ENCODE measurements at regions not wholly inside any gene's neighbourhood (a gene's known extent, or its start where the extent isn't known, plus 50 kb on each side); places are given as distances from the start of the nearest gene placed in this dataset.

DNA sequence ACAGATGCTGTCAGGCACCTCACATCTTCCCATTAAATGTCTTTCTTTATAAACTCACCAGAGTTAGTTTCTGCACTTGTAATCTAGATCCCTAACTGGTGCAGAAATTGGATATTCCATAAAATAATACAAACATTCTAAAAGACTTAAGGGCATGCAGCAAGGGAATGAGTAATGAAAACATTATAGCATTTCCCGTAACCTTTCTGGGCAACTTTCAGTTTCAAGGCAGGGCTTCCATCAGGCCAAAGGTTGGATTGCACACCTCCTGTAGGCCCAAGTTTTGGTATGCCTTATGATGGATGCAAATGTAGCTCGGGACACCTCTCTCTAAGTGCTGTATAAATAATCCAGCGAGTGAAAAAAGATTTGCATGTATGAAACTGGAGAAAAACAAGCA is 129.9 kb upstream of the LYZL2 start (continued):
- no peak for TF ChIP-seq ZNF160 (CRISPR knock-in tag; IDR thresholded peaks at IDR 0.05)
- TF ChIP-seq ZSCAN9 (CRISPR knock-in tag; IDR thresholded peaks at IDR 0.05; ENCODE audit: borderline replicate concordance) = no peak
- TF ChIP-seq, protein P1, sequence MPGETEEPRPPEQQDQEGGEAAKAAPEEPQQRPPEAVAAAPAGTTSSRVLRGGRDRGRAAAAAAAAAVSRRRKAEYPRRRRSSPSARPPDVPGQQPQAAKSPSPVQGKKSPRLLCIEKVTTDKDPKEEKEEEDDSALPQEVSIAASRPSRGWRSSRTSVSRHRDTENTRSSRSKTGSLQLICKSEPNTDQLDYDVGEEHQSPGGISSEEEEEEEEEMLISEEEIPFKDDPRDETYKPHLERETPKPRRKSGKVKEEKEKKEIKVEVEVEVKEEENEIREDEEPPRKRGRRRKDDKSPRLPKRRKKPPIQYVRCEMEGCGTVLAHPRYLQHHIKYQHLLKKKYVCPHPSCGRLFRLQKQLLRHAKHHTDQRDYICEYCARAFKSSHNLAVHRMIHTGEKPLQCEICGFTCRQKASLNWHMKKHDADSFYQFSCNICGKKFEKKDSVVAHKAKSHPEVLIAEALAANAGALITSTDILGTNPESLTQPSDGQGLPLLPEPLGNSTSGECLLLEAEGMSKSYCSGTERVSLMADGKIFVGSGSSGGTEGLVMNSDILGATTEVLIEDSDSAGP (CRISPR knock-in tag; IDR thresholded peaks at IDR 0.05; ENCODE audit: borderline replicate concordance) = no peak
- TF ChIP-seq ZNF672 (CRISPR knock-in tag; IDR thresholded peaks at IDR 0.05) = no peak
- TF ChIP-seq ZBTB38 (CRISPR knock-in tag; IDR thresholded peaks at IDR 0.05) = no peak
- no peak for TF ChIP-seq ZNF615 (CRISPR knock-in tag; IDR thresholded peaks at IDR 0.05; ENCODE audit: borderline replicate concordance)
- TF ChIP-seq SATB2 (CRISPR knock-in tag; IDR thresholded peaks at IDR 0.05) = no peak

DNA sequence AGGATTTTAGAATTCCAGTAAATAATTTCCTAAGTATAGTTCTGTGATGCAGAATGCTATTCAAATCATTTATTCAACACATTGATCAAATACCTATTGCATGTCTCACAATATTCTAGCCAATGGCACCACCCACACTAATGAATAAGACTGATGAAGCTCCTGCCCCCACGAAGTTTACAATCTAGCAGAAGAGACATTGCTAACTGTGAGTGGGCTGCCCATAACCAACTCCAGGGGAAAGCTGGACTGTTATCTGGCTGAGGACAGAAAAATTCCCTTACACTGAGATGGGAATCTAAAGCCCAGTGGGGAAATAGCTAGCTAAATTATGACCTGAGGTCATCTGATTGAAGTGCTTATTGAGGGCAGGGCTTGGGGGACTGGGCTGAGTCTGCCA is 128.8 kb upstream of the LYZL2 start:
- 0% methylated on average over 1 of the region's 1 CpG for WGBS (ENCODE audit: low lambda C conversion rate)
- Histone ChIP-seq H3K9ac (ENCODE audit: insufficient read depth, low read depth, low read length) (no peak overlapping the region), H3K36me3 (replicated peaks in 1 of 2; ENCODE audit: control insufficient read depth in 1 of 2, insufficient read depth in 2 of 2, low read length in 2 of 2) (no peaks in the 10 kb centered on the region), H4K20me1 (ENCODE audit: insufficient read depth, low read length) (no peaks in the 10 kb centered on the region), H3K4me1 (ENCODE audit: insufficient read depth, low read length) (no peaks in the 10 kb centered on the region), H2AFZ (ENCODE audit: low read length) (no peak overlapping the region), H3K27me3 (ENCODE audit: control insufficient read depth in 1 of 2, insufficient read depth in 2 of 2, low read length in 2 of 2) (peaks cover 0 to 23% of the 10 kb centered on the region in 2 experiments; a peak in 2 of 5 replicates), H3K27ac (ENCODE audit: extremely low read length, insufficient read depth, low read length) (no peak overlapping the region), H3K9me3 (ENCODE audit: low read length) (no peaks in the 10 kb centered on the region), H3K4me3 (replicated peaks in 1 of 3; ENCODE audit: insufficient read depth in 1 of 3, low read depth in 2 of 3, low read length in 3 of 3) (no peak overlapping the region), H3K79me2 (ENCODE audit: insufficient read depth, low read length) (no peaks in the 10 kb centered on the region), H3K4me2 (ENCODE audit: low read depth, low read length) (no peak overlapping the region)
- no peak for ATAC-seq
- POLR2A ChIA-PET = no interaction called here
- FAIRE-seq = no peak
- in situ Hi-C loops (cut with HindIII; ENCODE audit: extremely low pct_ligation_motif_present, low pct_unique_long_range_greater_than_20kb) (no loop called here), intact Hi-C loops (cut with micrococcal nuclease; ENCODE audit: unreplicated experiment) (no loop called here)
- DNase-seq (ENCODE audit: low spot score) = no peak
- no peak for TF ChIP-seq ZNF382 (CRISPR knock-in tag; IDR thresholded peaks at IDR 0.05; ENCODE audit: borderline replicate concordance)
- CTCF ChIA-PET (ENCODE audit: low intra/inter-chr PET ratio, low total read pairs) = no interaction called here
- no TSS peak for BruUV-seq (replicated peaks)

Measured in HepG2 (cell line).